DND-41 (cell line): ENCODE measurements at regions not wholly inside any gene's neighbourhood (a gene's known extent, or its start where the extent isn't known, plus 50 kb on each side); places are given as distances from the start of the nearest gene placed in this dataset.
A peak's percentile ranks its signal among the peaks of the same experiment; 100 is the strongest.
"Not testable (repeated sequence)": the region's sequence is repeated elsewhere in the genome, so short reads cannot be mapped to it uniquely, and the experiment has no call there.

Experiments
- ATAC-seq: fragments of 200-7000 bp; cut with Tn5 transposase; 3 replicates; pipeline ENCODE4 v1.9.1; 2021; ENCODE audit warnings: low read depth; ENCODE audit not compliant: insufficient read depth
- DNase-seq: peaks from one replicate; pipeline ENCODE4 v3.0.0-alpha.2; 2020
- H2AFZ ChIP-seq: 2 replicates; pipeline ENCODE4 v1.6.0; 2012; ENCODE audit warnings: low read depth, low read length
- H3K27ac ChIP-seq: 2 replicates; pipeline ENCODE4 v1.5.1; 2012; ENCODE audit warnings: low read length, inconsistent platforms
- H3K27me3 ChIP-seq: fragments of 200-600 bp; sonication (generic); 2 replicates; pipeline ENCODE4 v1.6.0; 2012; ENCODE audit warnings: low read length, mild to moderate bottlenecking, inconsistent platforms; ENCODE audit not compliant: insufficient read depth, poor library complexity
- H3K36me3 ChIP-seq: 2 replicates; pipeline ENCODE4 v1.5.1; 2012; ENCODE audit warnings: low read length, inconsistent platforms; ENCODE audit not compliant: insufficient read depth
- H3K4me1 ChIP-seq: 2 replicates; pipeline ENCODE4 v1.5.1; 2012; ENCODE audit warnings: mild to moderate bottlenecking, low read length; ENCODE audit not compliant: insufficient read depth
- H3K4me2 ChIP-seq: 2 replicates; pipeline ENCODE4 v1.6.0; 2012; ENCODE audit warnings: mild to moderate bottlenecking, moderate library complexity, low read length, inconsistent platforms; ENCODE audit not compliant: insufficient read depth
- H3K4me3 ChIP-seq, 2 experiments: fragments of 200-600 bp in 1 of 2; shearing (Covaris generic) in 1 of 2; 2 replicates each; pipeline ENCODE4 v1.5.1; 2012 to 2016; ENCODE audit warnings: inconsistent platforms in 2 of 2, low read length in 2 of 2, mild to moderate bottlenecking in 2 of 2, low read depth in 1 of 2, moderate library complexity in 1 of 2
- H3K79me2 ChIP-seq: 2 replicates; pipeline ENCODE4 v1.6.0; 2012; ENCODE audit warnings: low read length, inconsistent platforms; ENCODE audit not compliant: insufficient read depth
- H3K9ac ChIP-seq: 2 replicates; pipeline ENCODE4 v1.6.0; 2012; ENCODE audit warnings: low read depth, mild to moderate bottlenecking, inconsistent platforms, low read length, moderate library complexity
- H3K9me3 ChIP-seq: 2 replicates; pipeline ENCODE4 v1.5.1; 2012; ENCODE audit warnings: low read length, moderate library complexity, mild to moderate bottlenecking, inconsistent platforms; ENCODE audit not compliant: insufficient read depth, severe bottlenecking
- H4K20me1 ChIP-seq: 2 replicates; pipeline ENCODE4 v1.6.0; 2012; ENCODE audit warnings: low read length; ENCODE audit not compliant: insufficient read depth
- EZH2 ChIP-seq: IDR thresholded peaks from 3 replicates; pipeline ENCODE4 v1.6.1; 2012; ENCODE audit warnings: borderline replicate concordance, low read depth, mild to moderate bottlenecking, moderate library complexity, low read length, inconsistent platforms; ENCODE audit not compliant: severe bottlenecking
- TF ChIP-seq, protein P1 (sequence below): IDR thresholded peaks from 2 replicates; pipeline ENCODE4 v1.5.1; 2012; ENCODE audit warnings: borderline replicate concordance, low read length, moderate library complexity, mild to moderate bottlenecking; ENCODE audit not compliant: poor library complexity, severe bottlenecking; ENCODE audit errors: extremely low read depth

DNA sequence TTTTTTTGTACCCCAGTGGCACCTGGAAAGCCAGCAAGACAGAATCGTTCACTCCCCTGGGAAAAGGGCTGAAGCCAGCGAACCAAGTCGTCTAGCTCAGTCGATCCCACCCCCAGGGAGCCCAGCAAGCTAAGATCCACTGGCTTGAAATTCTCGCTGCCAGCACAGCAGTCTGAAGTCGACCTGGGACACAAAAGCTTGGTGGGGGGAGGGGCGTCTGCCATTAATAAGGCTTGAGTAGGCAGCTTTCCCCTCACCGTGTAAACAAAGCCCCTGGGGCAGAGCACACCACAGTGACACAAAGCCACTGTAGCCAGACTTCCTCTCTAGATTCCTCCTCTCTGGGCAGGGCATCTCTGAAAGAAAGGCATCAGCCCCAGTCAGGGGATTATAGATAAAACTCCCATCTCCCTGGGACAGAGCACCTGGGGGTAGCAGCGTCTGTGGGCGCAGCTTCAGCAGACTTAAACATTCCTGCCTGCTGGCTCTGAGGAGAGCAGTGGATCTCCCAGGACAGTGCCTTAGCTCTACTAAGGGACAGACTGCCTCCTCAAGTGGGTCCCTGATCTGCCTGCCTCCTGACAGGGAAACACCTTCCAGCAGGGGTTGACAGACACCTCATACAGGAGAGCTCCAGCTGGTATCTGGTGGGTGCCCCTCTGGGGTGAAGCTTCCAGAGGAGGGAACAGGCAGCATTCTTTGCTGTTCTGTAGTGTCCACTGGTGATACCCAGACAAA lies 97.4 kb downstream of the TBR1 start:
- not testable (repeated sequence) for H3K4me3 ChIP-seq, H3K9me3 ChIP-seq, H2AFZ ChIP-seq, DNase-seq, ATAC-seq, H3K9ac ChIP-seq, H3K36me3 ChIP-seq, H3K4me2 ChIP-seq, H3K27ac ChIP-seq, H3K79me2 ChIP-seq, H3K27me3 ChIP-seq, H4K20me1 ChIP-seq, H3K4me1 ChIP-seq

DNA sequence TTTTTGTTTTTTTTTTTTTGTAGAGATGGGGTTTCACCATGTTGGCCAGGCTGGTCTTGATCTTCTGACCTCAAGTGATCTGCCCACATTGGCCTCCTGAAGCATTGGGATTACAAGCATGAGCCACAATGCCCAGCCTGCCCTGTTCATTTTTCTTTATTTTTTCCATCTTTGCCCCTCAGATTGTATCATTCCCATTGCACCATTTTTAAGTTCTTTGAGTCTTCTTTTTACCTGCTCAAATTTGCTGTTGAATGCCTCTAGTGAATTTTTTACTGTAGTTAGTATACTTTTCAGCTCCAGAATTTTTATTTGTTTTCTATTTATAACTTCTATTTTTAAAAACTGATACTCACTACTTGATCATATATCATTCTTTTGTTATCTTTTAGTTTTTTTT lies 101.4 kb upstream of the SLC4A10 start:
- Histone ChIP-seq H3K4me2 (no peak overlapping the region), H3K27me3 (no peaks in the 10 kb centered on the region), H4K20me1 (no peaks in the 10 kb centered on the region), H3K79me2 (no peaks in the 10 kb centered on the region), H3K27ac (no peak overlapping the region), H3K4me1 (no peaks in the 10 kb centered on the region), H3K9ac (no peak overlapping the region), H3K9me3 (peaks cover 9% of the 10 kb centered on the region), H2AFZ (no peak overlapping the region), H3K4me3 (no peak overlapping the region), H3K36me3 (no peaks in the 10 kb centered on the region)
- ATAC-seq: no peak
- no peak for DNase-seq
- no peak for TF ChIP-seq EZH2
- TF ChIP-seq, protein P1, sequence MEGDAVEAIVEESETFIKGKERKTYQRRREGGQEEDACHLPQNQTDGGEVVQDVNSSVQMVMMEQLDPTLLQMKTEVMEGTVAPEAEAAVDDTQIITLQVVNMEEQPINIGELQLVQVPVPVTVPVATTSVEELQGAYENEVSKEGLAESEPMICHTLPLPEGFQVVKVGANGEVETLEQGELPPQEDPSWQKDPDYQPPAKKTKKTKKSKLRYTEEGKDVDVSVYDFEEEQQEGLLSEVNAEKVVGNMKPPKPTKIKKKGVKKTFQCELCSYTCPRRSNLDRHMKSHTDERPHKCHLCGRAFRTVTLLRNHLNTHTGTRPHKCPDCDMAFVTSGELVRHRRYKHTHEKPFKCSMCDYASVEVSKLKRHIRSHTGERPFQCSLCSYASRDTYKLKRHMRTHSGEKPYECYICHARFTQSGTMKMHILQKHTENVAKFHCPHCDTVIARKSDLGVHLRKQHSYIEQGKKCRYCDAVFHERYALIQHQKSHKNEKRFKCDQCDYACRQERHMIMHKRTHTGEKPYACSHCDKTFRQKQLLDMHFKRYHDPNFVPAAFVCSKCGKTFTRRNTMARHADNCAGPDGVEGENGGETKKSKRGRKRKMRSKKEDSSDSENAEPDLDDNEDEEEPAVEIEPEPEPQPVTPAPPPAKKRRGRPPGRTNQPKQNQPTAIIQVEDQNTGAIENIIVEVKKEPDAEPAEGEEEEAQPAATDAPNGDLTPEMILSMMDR: no peak

DNA sequence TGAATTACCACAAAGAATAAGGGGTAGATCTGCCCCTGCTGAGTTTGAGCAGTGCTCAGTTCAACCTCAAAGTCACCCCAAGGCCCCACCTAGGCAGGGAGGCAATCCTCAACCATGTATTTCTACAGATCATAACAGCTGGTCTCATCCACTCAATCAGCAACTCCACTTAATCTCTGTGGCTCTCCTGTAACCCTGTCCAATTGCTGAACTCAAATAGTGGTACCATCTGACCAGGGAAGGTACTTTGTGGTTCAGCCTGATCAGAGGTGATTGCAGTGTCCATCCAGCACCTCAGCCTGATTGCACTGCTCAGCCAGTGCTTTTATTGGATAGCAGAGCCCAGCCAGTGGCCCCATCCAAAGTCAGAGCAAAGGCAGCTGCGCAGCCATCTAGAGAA lies 91.0 kb upstream of the SLC4A10 start:
- TF ChIP-seq, protein P1: no peak
- no peak for TF ChIP-seq EZH2
- Histone ChIP-seq H4K20me1 (no peaks in the 10 kb centered on the region), H3K36me3 (no peaks in the 10 kb centered on the region), H3K79me2 (no peaks in the 10 kb centered on the region), H3K4me3 (no peak overlapping the region), H2AFZ (no peak overlapping the region), H3K4me2 (no peak overlapping the region), H3K9ac (no peak overlapping the region), H3K4me1 (no peaks in the 10 kb centered on the region), H3K27ac (no peak overlapping the region), H3K9me3 (no peaks in the 10 kb centered on the region), H3K27me3 (no peaks in the 10 kb centered on the region)
- DNase-seq: no peak
- ATAC-seq: peak; percentile 31; the same call in 1 of the 3 replicates

DNA sequence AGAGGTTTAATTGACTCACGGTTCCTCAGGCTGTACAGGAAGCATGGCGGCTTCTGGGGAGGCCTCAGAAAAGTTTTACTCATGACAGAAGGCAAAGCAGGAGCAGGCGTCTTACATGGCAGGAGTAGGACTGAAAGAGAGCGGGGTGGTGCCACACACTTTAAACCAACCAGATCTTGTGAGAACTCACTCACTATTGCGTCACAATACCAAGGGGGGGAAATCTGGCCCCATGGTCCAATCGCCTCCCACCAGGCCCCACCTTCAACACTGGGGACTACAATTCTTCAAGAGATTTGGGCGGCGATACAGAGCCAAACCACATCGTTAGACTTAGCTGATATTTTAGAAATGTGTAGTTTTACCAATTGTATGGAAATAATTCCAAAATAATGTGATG lies 77.6 kb upstream of the SLC4A10 start:
- H3K9me3 ChIP-seq: no peaks in the 10 kb centered on the region
- H3K79me2 ChIP-seq: no peaks in the 10 kb centered on the region
- no peak for ATAC-seq
- no peak overlapping the region for H3K27ac ChIP-seq
- no peak for DNase-seq
- H4K20me1 ChIP-seq: no peaks in the 10 kb centered on the region
- no peak overlapping the region for H3K4me2 ChIP-seq
- no peak overlapping the region for H3K9ac ChIP-seq
- H2AFZ ChIP-seq: no peak overlapping the region
- H3K27me3 ChIP-seq: no peaks in the 10 kb centered on the region
- no peak for TF ChIP-seq EZH2
- TF ChIP-seq, protein P1: no peak
- H3K4me3 ChIP-seq: no peak overlapping the region
- H3K36me3 ChIP-seq: no peaks in the 10 kb centered on the region
- no peaks in the 10 kb centered on the region for H3K4me1 ChIP-seq
